HCT116 (cell line): ENCODE measurements at regions not wholly inside any gene's neighbourhood (a gene's known extent, or its start where the extent isn't known, plus 50 kb on each side); places are given as distances from the start of the nearest gene placed in this dataset.

ENCODE experiments used
- ATAC-seq: fragments of 200-7000 bp; cut with Tn5 transposase; 2 replicates; pipeline ENCODE4 v1.9.1; 2020; ENCODE audit warnings: mild to moderate bottlenecking, moderate library complexity
- BruUV-seq: library from RNA; stranded (reverse); fragments of 400-500 nt; replicated peaks from 2 replicates; lab custom pipeline; 2021; lab: Mats Ljungman, UMichigan
- CTCF ChIA-PET: fragments of 300-600 bp; sonication (Branson Sonifier 250); formaldehyde crosslinking; loops from one replicate; lab custom pipeline; 2021; ENCODE audit warnings: antibody characterized with exemption; lab: Charles Lee
- POLR2A ChIA-PET: fragments of 300-600, 350-600 bp; sonication (Branson Sonifier 250); formaldehyde crosslinking; loops from one replicate; lab custom pipeline; 2021; ENCODE audit warnings: antibody characterized with exemption; lab: Charles Lee
- RAD21 ChIA-PET, 2 experiments: fragments of 300-600 bp; sonication (Branson Sonifier 250); formaldehyde crosslinking; loops; one replicate each; lab custom pipeline; 2023; ENCODE audit warnings: low total read pairs in 2 of 2; ENCODE audit not compliant: uncharacterized antibody in 2 of 2, unreplicated experiment in 2 of 2, low non-redundant PET in 1 of 2; lab: Charles Lee
- DNase-seq: peaks from one replicate; pipeline ENCODE4 v3.0.0-alpha.2; 2010; ENCODE audit warnings: low read depth, low spot score
- H2AFZ ChIP-seq: fragments of 200-600 bp; shearing (Covaris generic), sonication (generic); 2 replicates; pipeline ENCODE4 v1.6.1; 2017; ENCODE audit warnings: low read depth, mixed run types, mixed read lengths, antibody characterized with exemption, low read length; ENCODE audit not compliant: poor library complexity, severe bottlenecking
- H3K27ac ChIP-seq: 2 replicates; pipeline ENCODE4 v1.5.1; 2012; ENCODE audit warnings: low read depth, low read length
- H3K27me3 ChIP-seq: fragments of 200-600 bp; sonication (generic); 2 replicates; pipeline ENCODE4 v1.6.1; 2016; ENCODE audit warnings: mixed run types, low read length, mixed read lengths; ENCODE audit not compliant: insufficient read depth
- H3K36me3 ChIP-seq, 2 experiments: fragments of 200-500 bp in 1 of 2; fragments of 200-600 bp in 1 of 2; sonication (Bioruptor generic) in 1 of 2; sonication (generic) in 1 of 2; 2 replicates each; pipeline versions ENCODE4 v1.5.1 to v1.6.1; 2014 to 2016; ENCODE audit warnings: low read length in 2 of 2, inconsistent platforms in 1 of 2, mixed read lengths in 1 of 2, mixed run types in 1 of 2; ENCODE audit not compliant: insufficient read depth in 2 of 2, control insufficient read depth in 1 of 2
- H3K4me1 ChIP-seq, 2 experiments: fragments of 200-600 bp in 1 of 2; sonication (generic) in 1 of 2; 2 replicates each; pipeline versions ENCODE4 v1.5.1 to v1.6.1; 2012 to 2017; ENCODE audit warnings: low read length in 2 of 2, inconsistent platforms in 1 of 2, mild to moderate bottlenecking in 1 of 2, mixed read lengths in 1 of 2, mixed run types in 1 of 2, moderate library complexity in 1 of 2; ENCODE audit not compliant: insufficient read depth in 2 of 2, control insufficient read depth in 1 of 2
- H3K4me2 ChIP-seq: fragments of 200-600 bp; sonication (generic); 2 replicates; pipeline ENCODE4 v1.6.1; 2017; ENCODE audit warnings: mixed run types, low read length, mixed read lengths
- H3K4me3 ChIP-seq, 2 experiments: fragments of 200-600 bp in 1 of 2; sonication (generic) in 1 of 2; replicated peaks in 1 of 2; 2 replicates each; pipeline ENCODE4 v1.5.1; 2011 to 2016; ENCODE audit warnings: low read length in 2 of 2, control low read depth in 1 of 2, low read depth in 1 of 2, mild to moderate bottlenecking in 1 of 2, mixed read lengths in 1 of 2, mixed run types in 1 of 2
- H3K79me2 ChIP-seq: fragments of 200-600 bp; sonication (generic); 2 replicates; pipeline ENCODE4 v1.6.1; 2017; ENCODE audit warnings: mild to moderate bottlenecking, mixed run types, low read length, moderate library complexity, mixed read lengths; ENCODE audit not compliant: insufficient read depth
- H3K9ac ChIP-seq: fragments of 200-600 bp; sonication (generic); 2 replicates; pipeline ENCODE4 v1.6.1; 2016; ENCODE audit warnings: low read length, mixed read lengths
- H3K9me2 ChIP-seq: fragments of 200-600 bp; sonication (generic), shearing (Covaris generic); 2 replicates; pipeline ENCODE4 v1.6.1; 2017; ENCODE audit warnings: mixed run types, mild to moderate bottlenecking, moderate library complexity; ENCODE audit not compliant: insufficient read depth
- H3K9me3 ChIP-seq, 2 experiments: fragments of 200-500 bp in 1 of 2; fragments of 200-600 bp in 1 of 2; sonication (Bioruptor generic) in 1 of 2; sonication (generic) in 1 of 2; 2 replicates each; pipeline ENCODE4 v1.6.1; 2014 to 2017; ENCODE audit warnings: low read length in 2 of 2, mixed read lengths in 2 of 2, inconsistent platforms in 1 of 2, low read depth in 1 of 2, mild to moderate bottlenecking in 1 of 2, mixed run types in 1 of 2, moderate library complexity in 1 of 2; ENCODE audit not compliant: control insufficient read depth in 1 of 2, insufficient read depth in 1 of 2
- H4K20me1 ChIP-seq: fragments of 200-600 bp; sonication (generic), shearing (Covaris generic); 2 replicates; pipeline ENCODE4 v1.6.1; 2017; ENCODE audit warnings: mixed run types, mild to moderate bottlenecking, moderate library complexity; ENCODE audit not compliant: insufficient read depth
- ATF3 ChIP-seq: IDR thresholded peaks from 2 replicates; pipeline ENCODE4 v1.6.1; 2012
- CBX3 ChIP-seq: IDR thresholded peaks from 2 replicates; pipeline ENCODE4 v1.6.1; 2012; ENCODE audit warnings: low read depth
- CEBPB ChIP-seq: IDR thresholded peaks from 2 replicates; pipeline ENCODE4 v1.6.1; 2012; ENCODE audit warnings: low read depth
- CTCF ChIP-seq, 3 experiments: fragments of 200-600 bp in 1 of 3; sonication (generic) in 1 of 3; IDR thresholded peaks in 2 of 3; conservative IDR thresholded peaks in 1 of 3; 2 replicates each; pipeline ENCODE4 v1.5.1; 2012 to 2017; ENCODE audit warnings: low read depth in 2 of 3, low read length in 2 of 3, antibody characterized with exemption in 1 of 3, borderline replicate concordance in 1 of 3, control low read depth in 1 of 3, mild to moderate bottlenecking in 1 of 3, mixed read lengths in 1 of 3, mixed run types in 1 of 3, moderate library complexity in 1 of 3; ENCODE audit not compliant: insufficient read depth in 1 of 3
- EGR1 ChIP-seq: IDR thresholded peaks from 2 replicates; pipeline ENCODE4 v1.6.1; 2012; ENCODE audit warnings: low read depth
- ELF1 ChIP-seq: IDR thresholded peaks from 2 replicates; pipeline ENCODE4 v1.6.1; 2012; ENCODE audit warnings: low read depth, borderline replicate concordance
- EZH2 ChIP-seq: fragments of 200-600 bp; sonication (generic); IDR thresholded peaks from 2 replicates; pipeline ENCODE4 v1.6.1; 2017; ENCODE audit warnings: antibody characterized with exemption, mixed run types
- EZH2phosphoT487 ChIP-seq: fragments of 200-600 bp; IDR thresholded peaks from 2 replicates; pipeline ENCODE4 v1.6.1; 2018; ENCODE audit warnings: antibody characterized with exemption, borderline replicate concordance
- JUND ChIP-seq: IDR thresholded peaks from 2 replicates; pipeline ENCODE4 v1.6.1; 2012
- POLR2A ChIP-seq: IDR thresholded peaks from 2 replicates; pipeline ENCODE4 v1.7.0; 2011; ENCODE audit warnings: borderline replicate concordance; ENCODE audit not compliant: insufficient read depth, insufficient read length; ENCODE audit errors: extremely low read depth
- POLR2AphosphoS5 ChIP-seq: IDR thresholded peaks from 2 replicates; pipeline ENCODE4 v1.6.1; 2011; ENCODE audit warnings: mild to moderate bottlenecking, low read depth, low read length, moderate library complexity
- RAD21 ChIP-seq: IDR thresholded peaks from 2 replicates; pipeline ENCODE4 v1.6.1; 2012; ENCODE audit warnings: low read depth, mild to moderate bottlenecking
- REST ChIP-seq: IDR thresholded peaks from 2 replicates; pipeline ENCODE4 v1.6.1; 2012; ENCODE audit warnings: low read depth
- SIN3A ChIP-seq: IDR thresholded peaks from 2 replicates; pipeline ENCODE4 v1.6.1; 2012; ENCODE audit warnings: low read depth
- SP1 ChIP-seq: IDR thresholded peaks from 2 replicates; pipeline ENCODE4 v1.6.1; 2012; ENCODE audit warnings: low read depth
- TCF7L2 ChIP-seq: IDR thresholded peaks from 2 replicates; pipeline ENCODE4 v1.7.0; 2011; ENCODE audit warnings: borderline replicate concordance, inconsistent platforms; ENCODE audit not compliant: insufficient read depth, insufficient read length; ENCODE audit errors: extremely low read depth
- ZBTB33 ChIP-seq: IDR thresholded peaks from 2 replicates; pipeline ENCODE4 v1.6.1; 2011; ENCODE audit warnings: mild to moderate bottlenecking, low read length, moderate library complexity; ENCODE audit not compliant: insufficient replicate concordance; ENCODE audit errors: extremely low read depth
- ZFX ChIP-seq: fragments of 450-650 bp; IDR thresholded peaks from 2 replicates; pipeline ENCODE4 v1.6.1; 2017
- ZNF274 ChIP-seq: fragments of 200-500 bp; sonication (Bioruptor generic); IDR thresholded peaks from 2 replicates; pipeline ENCODE4 v1.6.1; 2014; ENCODE audit warnings: mild to moderate bottlenecking, low read depth, low read length, inconsistent platforms
- intact Hi-C: fragments of 100-400 bp; cut with micrococcal nuclease; formaldehyde crosslinking; loops from 2 replicates; pipeline ENCODE4 v1.10.0; 2022

- Histone ChIP-seq H3K27ac (no peak overlapping the region), H3K9me3 (no peaks in the 10 kb centered on the region), H3K4me1 (peaks cover 0 to 6% of the 10 kb centered on the region in 2 experiments; a peak in 3 of 4 replicates), H3K79me2 (no peaks in the 10 kb centered on the region), H3K27me3 (no peaks in the 10 kb centered on the region), H3K9me2 (no peaks in the 10 kb centered on the region), H4K20me1 (no peaks in the 10 kb centered on the region), H3K36me3 (no peaks in the 10 kb centered on the region), H2AFZ (no peak overlapping the region)
- ChIA-PET CTCF (no interaction called here), POLR2A (no interaction called here), RAD21 (no interaction called here)
- TF ChIP-seq ZBTB33 (no peak), POLR2A (no peak), ATF3 (no peak), CEBPB (no peak), EZH2 (no peak), CBX3 (no peak), ZNF274 (no peak), SP1 (no peak), TCF7L2 (no peak), REST (no peak), POLR2AphosphoS5 (no peak), CTCF (IDR thresholded peaks at IDR 0.05 in 2 of 3, conservative IDR thresholded peaks at IDR 0.05 in 1 of 3; ENCODE audit: borderline replicate concordance in 1 of 3, insufficient read depth in 1 of 3, low read depth in 2 of 3, low read length in 2 of 3) (no peak), RAD21 (no peak), JUND (no peak), ZFX (no peak), EZH2phosphoT487 (no peak), ELF1 (no peak), SIN3A (no peak), EGR1 (no peak)
- TF ChIP-seq, all 23 proteins: peak for 0
- intact Hi-C loops = no loop called here
- ATAC-seq (no peak), DNase-seq (no peak)
- Histone ChIP-seq H3K4me3 (no peak overlapping the region), H3K9ac (no peak overlapping the region), H3K4me2 (no peak overlapping the region)
- no TSS peak for BruUV-seq
Measured at GRCh38 chr4:146029147-146029546, 90.5 kb upstream of the ZNF827 start.
